ENCODE measurements at regions not wholly inside any gene's neighbourhood (a gene's known extent, or its start where the extent isn't known, plus 50 kb on each side); places are given as distances from the start of the nearest gene placed in this dataset.

DNA sequence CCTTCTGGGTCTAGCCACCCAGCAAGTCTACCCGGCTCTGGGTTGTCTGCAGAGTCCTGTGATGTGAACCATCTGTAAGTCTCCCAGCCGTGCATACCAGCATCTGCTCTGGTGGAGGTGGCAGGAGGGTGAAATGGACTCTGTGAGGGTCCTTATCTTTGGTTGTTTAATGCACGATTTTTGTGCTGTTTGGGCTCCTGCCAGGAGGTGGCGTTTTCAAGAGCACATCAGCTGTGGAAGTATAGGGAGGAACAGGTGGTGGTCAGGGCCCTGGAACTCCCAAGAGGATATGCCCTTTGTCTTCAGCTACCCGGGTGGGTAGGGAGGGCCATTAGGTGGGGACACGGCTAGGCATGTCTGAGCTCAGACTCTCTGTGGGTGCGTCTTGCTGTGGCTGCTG lies 66.5 kb upstream of the ZFP42 start:
- ChIA-PET CTCF (ENCODE audit: partially characterized antibody) (interaction anchor here (0.8 to 5.1 kb wide), 16 partner anchors 9 to 488 kb away, joined by 3 to 23 read pairs (median 4); no protein-coding TSS in a partner anchor), POLR2A (ENCODE audit: partially characterized antibody) (interaction anchor here (1.1 kb wide), 1 partner anchor 57 kb away, joined by 3 read pairs; no protein-coding TSS in a partner anchor)
- H3K36me3 ChIP-seq (ENCODE audit: control insufficient read depth in 2 of 4, insufficient read depth in 4 of 4, low read length in 3 of 4) = no peaks in the 10 kb centered on the region
- no peak overlapping the region for H3K27ac ChIP-seq (ENCODE audit: low read depth, low read length)
- H3K4ac ChIP-seq (replicated peaks; ENCODE audit: insufficient read length, low read depth, low read length) = no peak overlapping the region
- H4K91ac ChIP-seq (replicated peaks; ENCODE audit: insufficient read length, low read length) = no peak overlapping the region
- H3K4me1 ChIP-seq (replicated peaks in 1 of 4; ENCODE audit: control insufficient read depth in 3 of 4, insufficient read depth in 4 of 4, low read length in 3 of 4) = no peaks in the 10 kb centered on the region; a peak in 1 of 7 replicates
- no peak overlapping the region for H3K4me3 ChIP-seq (ENCODE audit: extremely low read depth in 1 of 4, insufficient read depth in 2 of 4, low read depth in 3 of 4, low read length in 4 of 4)
- no peak overlapping the region for H3K9ac ChIP-seq (replicated peaks in 1 of 4; ENCODE audit: extremely low read depth in 1 of 4, low read depth in 3 of 4, low read length in 3 of 4)
- H2BK5ac ChIP-seq (ENCODE audit: low read depth, low read length) = no peak overlapping the region
- H2AK5ac ChIP-seq (ENCODE audit: low read depth, low read length) = no peak overlapping the region
- no peak overlapping the region for H4K8ac ChIP-seq (ENCODE audit: extremely low read depth, insufficient read depth, low read length)
- no peak overlapping the region for H3K23ac ChIP-seq (ENCODE audit: insufficient read length)
- FAIRE-seq (no peak), DNase-seq (ENCODE audit: low read depth in 1 of 2, low spot score in 2 of 2) (peak; percentile 15 to 75)
- no peak overlapping the region for H3K14ac ChIP-seq (ENCODE audit: insufficient read length)
- H3K79me2 ChIP-seq (ENCODE audit: control insufficient read depth in 1 of 2, insufficient read depth in 2 of 2, low read length in 2 of 2) = no peaks in the 10 kb centered on the region
- H2BK120ac ChIP-seq (replicated peaks; ENCODE audit: low read depth, low read length) = no peak overlapping the region
- no peak overlapping the region for H2AFZ ChIP-seq (ENCODE audit: low read length)
- no peaks in the 10 kb centered on the region for H3K27me3 ChIP-seq (replicated peaks in 1 of 4; ENCODE audit: control insufficient read depth in 3 of 4, extremely low read depth in 1 of 4, insufficient read depth in 3 of 4, low read length in 3 of 4)
- H3K23me2 ChIP-seq (ENCODE audit: low read depth, low read length) = no peaks in the 10 kb centered on the region
- no peak overlapping the region for H2BK12ac ChIP-seq (ENCODE audit: low read depth, low read length)
- H2BK15ac ChIP-seq (ENCODE audit: low read length) = no peak overlapping the region; the same call in 1 of the 2 replicates
- 78% methylated on average over 7 of the region's 7 CpGs; no CpG with 5 or more reads in 1 of the 2 experiments for WGBS, 2 experiments (ENCODE audit: extremely low coverage in 1 of 2, insufficient coverage in 1 of 2, insufficient read length in 1 of 2, insufficient replicate concordance in 2 of 2, low coverage in 1 of 2, low lambda C conversion rate in 2 of 2, missing lambda C conversion rate in 1 of 2)
- TF ChIP-seq RFX5 (IDR thresholded peaks at IDR 0.05; ENCODE audit: borderline replicate concordance, low read depth, low read length) (no peak), GABPA (IDR thresholded peaks at IDR 0.05; ENCODE audit: borderline replicate concordance, insufficient read depth, low read length) (no peak), RAD21 (IDR thresholded peaks at IDR 0.05 in 1 of 2, conservative IDR thresholded peaks at IDR 0.05 in 1 of 2; ENCODE audit: low read depth in 2 of 2, low read length in 2 of 2) (peak; percentile 56 to 61), ASH2L (IDR thresholded peaks at IDR 0.05; ENCODE audit: low read length) (no peak), POLR2AphosphoS5 (IDR thresholded peaks at IDR 0.05; ENCODE audit: low read depth, low read length) (no peak), SP4 (IDR thresholded peaks at IDR 0.05; ENCODE audit: low read length) (no peak), BACH1 (IDR thresholded peaks at IDR 0.05; ENCODE audit: low read length) (no peak), TAF7 (optimal IDR thresholded peaks at IDR 0.05; ENCODE audit: borderline replicate concordance, low read depth, low read length) (no peak), POLR2A (IDR thresholded peaks at IDR 0.05; ENCODE audit: control extremely low read depth in 1 of 2, low read depth in 2 of 2, low read length in 2 of 2) (no peak), CTBP2 (IDR thresholded peaks at IDR 0.05; ENCODE audit: borderline replicate concordance, insufficient read depth, insufficient read length, low read length) (no peak)
- TF ChIP-seq, protein P1, sequence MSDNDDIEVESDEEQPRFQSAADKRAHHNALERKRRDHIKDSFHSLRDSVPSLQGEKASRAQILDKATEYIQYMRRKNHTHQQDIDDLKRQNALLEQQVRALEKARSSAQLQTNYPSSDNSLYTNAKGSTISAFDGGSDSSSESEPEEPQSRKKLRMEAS (IDR thresholded peaks at IDR 0.05) = peak; percentile 32; the same call in 1 of the 2 replicates
- TF ChIP-seq, protein P2, sequence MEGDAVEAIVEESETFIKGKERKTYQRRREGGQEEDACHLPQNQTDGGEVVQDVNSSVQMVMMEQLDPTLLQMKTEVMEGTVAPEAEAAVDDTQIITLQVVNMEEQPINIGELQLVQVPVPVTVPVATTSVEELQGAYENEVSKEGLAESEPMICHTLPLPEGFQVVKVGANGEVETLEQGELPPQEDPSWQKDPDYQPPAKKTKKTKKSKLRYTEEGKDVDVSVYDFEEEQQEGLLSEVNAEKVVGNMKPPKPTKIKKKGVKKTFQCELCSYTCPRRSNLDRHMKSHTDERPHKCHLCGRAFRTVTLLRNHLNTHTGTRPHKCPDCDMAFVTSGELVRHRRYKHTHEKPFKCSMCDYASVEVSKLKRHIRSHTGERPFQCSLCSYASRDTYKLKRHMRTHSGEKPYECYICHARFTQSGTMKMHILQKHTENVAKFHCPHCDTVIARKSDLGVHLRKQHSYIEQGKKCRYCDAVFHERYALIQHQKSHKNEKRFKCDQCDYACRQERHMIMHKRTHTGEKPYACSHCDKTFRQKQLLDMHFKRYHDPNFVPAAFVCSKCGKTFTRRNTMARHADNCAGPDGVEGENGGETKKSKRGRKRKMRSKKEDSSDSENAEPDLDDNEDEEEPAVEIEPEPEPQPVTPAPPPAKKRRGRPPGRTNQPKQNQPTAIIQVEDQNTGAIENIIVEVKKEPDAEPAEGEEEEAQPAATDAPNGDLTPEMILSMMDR (IDR thresholded peaks at IDR 0.05; ENCODE audit: control extremely low read depth in 1 of 3, insufficient read depth in 1 of 3, low read depth in 1 of 3, low read length in 3 of 3) = peak; percentile 52 to 71 (median 56)
- no peak overlapping the region for H3K4me2 ChIP-seq (ENCODE audit: insufficient read depth in 1 of 2, low read depth in 2 of 2, low read length in 2 of 2)
- no peak overlapping the region for H3K18ac ChIP-seq (ENCODE audit: extremely low read depth, low read length)
- no peak overlapping the region for H2BK20ac ChIP-seq (ENCODE audit: low read length)
- no peaks in the 10 kb centered on the region; a peak in 1 of 4 replicates for H3K9me3 ChIP-seq (ENCODE audit: insufficient read depth in 2 of 2, low read depth in 1 of 2, low read length in 1 of 2)
- H3K56ac ChIP-seq (replicated peaks; ENCODE audit: insufficient read length, low read depth, low read length) = no peak overlapping the region
- no peaks in the 10 kb centered on the region for H4K20me1 ChIP-seq (replicated peaks in 1 of 2; ENCODE audit: control insufficient read depth in 1 of 2, insufficient read depth in 2 of 2, low read length in 2 of 2)
- H4K5ac ChIP-seq (ENCODE audit: insufficient read length, low read depth, low read length) = no peak overlapping the region
- no peaks in the 10 kb centered on the region for H3K79me1 ChIP-seq (ENCODE audit: low read depth, low read length)

All from H1 (cell line).